ENCODE measurements at regions not wholly inside any gene's neighbourhood (a gene's known extent, or its start where the extent isn't known, plus 50 kb on each side); places are given as distances from the start of the nearest gene placed in this dataset.

GRCh38 chr14:97273540-97273939 is 476.4 kb downstream of the VRK1 start:
- DNase-seq = no peak

DNA sequence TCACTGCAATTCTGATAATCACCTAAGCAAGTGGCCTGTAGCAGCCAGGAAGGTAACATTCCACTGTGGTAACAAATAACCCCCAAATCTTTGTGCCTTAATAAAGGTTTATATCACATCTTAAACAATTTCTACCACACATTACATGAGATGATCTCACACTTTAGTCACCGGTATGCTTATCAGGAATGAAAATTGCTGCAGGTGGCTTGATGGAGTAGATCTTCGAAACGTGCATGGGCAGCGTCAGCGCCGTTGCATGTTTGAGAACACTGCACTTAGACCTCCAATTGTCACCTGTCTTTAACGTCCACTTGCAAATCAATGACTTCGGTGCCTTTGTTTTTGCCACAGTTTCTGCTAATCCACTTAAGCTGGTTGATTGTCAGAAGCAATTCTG is 477.4 kb downstream of the VRK1 start:
- no peak for DNase-seq

DNA sequence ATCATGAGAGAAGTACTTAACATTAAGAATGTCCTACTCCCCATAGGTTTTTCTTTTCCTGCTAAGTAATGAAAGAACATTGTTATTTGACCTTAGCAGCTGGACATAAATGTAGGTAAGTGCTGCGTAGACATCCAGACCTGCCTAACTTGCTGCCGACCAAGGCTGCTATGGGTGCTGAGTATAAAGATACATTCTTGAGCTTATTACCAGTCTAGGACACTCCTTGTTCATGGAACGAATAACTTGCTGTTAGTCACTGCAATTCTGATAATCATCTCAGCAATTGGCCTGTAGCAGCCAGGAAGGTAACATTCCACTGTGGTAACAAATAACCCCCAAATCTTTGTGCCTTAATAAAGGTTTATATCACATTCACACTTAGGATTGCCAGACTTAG is 478.1 kb downstream of the VRK1 start:
- no peak for DNase-seq

DNA sequence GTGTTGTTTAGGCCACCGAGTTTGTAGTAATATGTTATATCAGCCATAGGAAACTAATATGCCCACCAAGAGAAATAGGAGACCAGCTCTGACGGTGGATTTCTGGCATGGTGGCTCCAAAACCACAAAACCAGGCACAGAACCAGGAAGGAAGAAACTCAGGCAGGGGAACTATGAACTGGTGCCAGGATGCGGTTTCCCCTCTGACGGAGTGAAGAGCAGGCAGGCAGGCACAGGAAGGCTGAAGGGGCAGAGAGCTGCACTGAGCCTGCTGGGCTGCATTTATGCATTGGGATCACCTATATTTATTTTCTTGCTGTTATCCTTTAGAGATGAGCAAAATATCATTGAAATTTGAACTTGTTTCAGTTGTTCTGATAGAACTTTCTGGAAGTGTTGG is 479.4 kb downstream of the VRK1 start:
- DNase-seq = no peak

- no peak for DNase-seq
Observed at GRCh38 chr14:97277711-97278110, 480.5 kb downstream of the VRK1 start.

- no peak for DNase-seq
Observed at GRCh38 chr14:97280526-97280925, 483.3 kb downstream of the VRK1 start.

GRCh38 chr14:97281741-97282140 is 484.6 kb downstream of the VRK1 start:
- DNase-seq = no peak

GRCh38 chr14:97282210-97283004 is 485.2 kb downstream of the VRK1 start:
- no peak for DNase-seq

GRCh38 chr14:97283005-97283403 is 485.8 kb downstream of the VRK1 start:
- DNase-seq = peak; percentile 24

DNA sequence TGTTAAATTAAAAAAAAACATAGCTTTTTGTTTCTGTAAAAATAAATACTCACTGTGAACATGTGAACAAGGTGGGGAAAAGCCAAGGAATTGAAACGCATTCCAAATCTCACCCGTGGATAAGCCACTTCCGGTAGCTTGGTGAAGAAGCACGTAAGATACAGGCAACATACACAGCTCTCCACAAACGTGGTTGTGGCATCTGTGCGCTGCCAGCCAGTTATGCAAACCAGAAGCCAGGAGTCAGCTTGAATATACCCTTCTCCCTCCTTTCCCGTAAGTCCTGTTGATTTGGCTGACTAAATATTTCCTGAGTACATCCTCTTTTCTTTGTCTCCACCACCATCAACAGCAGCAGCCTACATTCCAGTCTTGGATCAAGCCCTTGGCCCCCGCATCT is 486.2 kb downstream of the VRK1 start:
- DNase-seq = no peak

GRCh38 chr14:97283841-97284240 is 486.7 kb downstream of the VRK1 start:
- DNase-seq = no peak

DNA sequence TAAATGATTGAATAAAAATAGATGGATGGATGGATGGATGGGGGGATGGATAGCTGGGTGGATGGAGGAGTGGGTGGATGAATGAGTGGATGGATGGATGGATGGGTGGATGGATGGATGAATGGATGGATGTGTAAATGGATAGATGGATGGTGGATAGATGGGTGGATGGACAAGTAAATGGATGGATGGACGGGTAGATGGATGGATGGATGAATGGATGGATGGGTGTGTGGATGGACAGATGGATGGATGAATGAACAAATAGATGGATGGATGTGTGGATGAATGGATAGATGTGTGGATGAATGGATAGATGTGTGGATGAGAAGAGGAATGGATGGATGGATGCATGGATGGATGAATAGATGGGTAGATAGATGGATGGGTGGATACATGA is 490.8 kb downstream of the VRK1 start:
- no peak for DNase-seq

DNA sequence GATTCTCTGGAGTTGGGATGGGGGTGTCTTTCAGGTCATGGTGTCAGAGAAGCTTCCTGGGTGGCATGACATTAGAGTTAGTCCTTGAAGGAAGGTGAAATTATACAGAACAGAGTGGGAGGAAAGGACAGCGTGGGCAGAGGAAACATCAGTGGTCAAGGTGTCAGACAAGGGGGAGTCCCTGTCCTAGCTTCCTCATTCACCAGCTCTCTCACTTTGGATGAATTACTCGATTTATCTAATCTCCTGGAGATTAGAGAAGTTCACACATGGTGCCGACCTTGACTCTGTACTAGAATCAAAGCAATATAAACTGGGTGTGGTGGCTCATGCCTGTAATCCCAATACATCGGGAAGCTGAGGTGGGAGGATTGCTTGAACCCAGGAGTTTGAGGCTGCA is 492.9 kb downstream of the VRK1 start:
- DNase-seq = no peak

- DNase-seq = no peak
Observed at GRCh38 chr14:97290977-97291376, 493.8 kb downstream of the VRK1 start.

DNA sequence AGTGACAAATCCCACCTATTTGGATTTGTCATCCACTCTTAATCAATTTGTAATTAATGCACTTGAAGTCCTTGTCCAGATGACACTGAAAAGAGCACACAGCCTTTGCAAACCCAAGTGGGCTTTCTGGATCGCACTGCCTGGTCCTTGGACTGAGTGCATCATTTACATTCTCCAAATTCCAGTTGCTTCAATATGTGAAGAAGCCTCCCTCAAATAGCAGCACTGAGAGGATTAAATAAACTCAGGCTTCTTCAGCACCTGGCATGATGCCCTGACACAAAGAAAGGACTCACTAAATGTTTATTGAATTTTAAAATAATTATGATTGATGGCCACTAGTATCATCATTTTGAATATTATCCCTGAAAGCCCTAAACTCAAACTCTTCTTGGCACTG is 496.5 kb downstream of the VRK1 start:
- no peak for DNase-seq

GRCh38 chr14:97295108-97295710 is 498.0 kb downstream of the VRK1 start:
- DNase-seq = no peak

GRCh38 chr14:97296176-97296575 is 499.0 kb downstream of the VRK1 start:
- no peak for DNase-seq

GRCh38 chr14:97297100-97297499 is 499.9 kb downstream of the VRK1 start:
- DNase-seq = no peak

- no peak for DNase-seq
Observed at GRCh38 chr14:97298331-97298730, 501.1 kb downstream of the VRK1 start.

DNA sequence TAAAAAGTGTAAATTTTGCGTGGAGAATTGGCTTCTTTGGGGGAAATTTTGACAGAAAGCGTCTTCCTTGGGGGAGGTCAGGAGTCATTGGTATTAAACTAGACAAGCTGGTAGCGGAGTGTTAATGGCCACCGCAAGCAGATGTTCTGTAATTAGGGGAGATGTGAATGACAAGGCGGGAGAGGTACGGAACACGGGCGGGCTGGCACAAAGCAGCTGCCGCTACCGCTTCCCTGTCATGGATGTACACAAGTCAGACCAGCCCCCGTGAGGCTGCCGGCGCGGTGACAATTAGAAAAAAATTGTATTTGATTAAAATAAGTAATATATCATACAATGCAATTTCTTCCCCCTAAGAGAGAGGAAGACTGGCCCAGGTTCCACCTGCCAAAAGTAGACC is 501.6 kb downstream of the VRK1 start:
- DNase-seq = no peak

GRCh38 chr14:97299661-97300060 is 502.5 kb downstream of the VRK1 start:
- no peak for DNase-seq

DNA sequence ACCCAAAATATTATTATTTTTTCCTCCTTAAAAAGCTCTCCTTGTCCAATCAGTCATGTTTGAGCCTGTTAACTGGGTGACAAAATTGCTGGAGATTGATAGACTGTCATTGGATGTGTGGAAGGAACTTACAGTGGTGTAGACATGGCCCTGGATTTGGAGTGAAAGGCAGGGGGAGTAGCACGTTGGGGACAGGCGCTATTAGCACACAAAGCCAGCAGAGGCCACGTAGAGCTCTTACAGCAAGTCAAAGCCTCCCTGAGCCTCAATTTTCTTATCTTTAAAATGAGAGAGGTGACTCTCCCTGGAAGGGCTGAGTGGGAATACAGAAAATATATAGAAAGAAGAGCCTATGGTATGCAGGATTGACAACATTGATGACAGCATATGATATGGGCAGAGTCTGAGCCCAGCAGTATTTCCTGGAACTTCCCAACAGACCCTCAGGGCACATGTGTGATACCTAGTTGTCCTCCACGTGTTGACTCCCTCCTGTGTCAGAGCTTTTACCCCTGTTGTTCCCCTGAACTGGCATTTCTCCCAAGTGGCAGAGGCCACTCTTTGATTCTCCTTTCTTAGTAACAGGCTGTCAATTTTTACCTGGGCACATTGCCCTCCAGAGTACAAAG is 504.9 kb downstream of the VRK1 start:
- no peak for DNase-seq

DNA sequence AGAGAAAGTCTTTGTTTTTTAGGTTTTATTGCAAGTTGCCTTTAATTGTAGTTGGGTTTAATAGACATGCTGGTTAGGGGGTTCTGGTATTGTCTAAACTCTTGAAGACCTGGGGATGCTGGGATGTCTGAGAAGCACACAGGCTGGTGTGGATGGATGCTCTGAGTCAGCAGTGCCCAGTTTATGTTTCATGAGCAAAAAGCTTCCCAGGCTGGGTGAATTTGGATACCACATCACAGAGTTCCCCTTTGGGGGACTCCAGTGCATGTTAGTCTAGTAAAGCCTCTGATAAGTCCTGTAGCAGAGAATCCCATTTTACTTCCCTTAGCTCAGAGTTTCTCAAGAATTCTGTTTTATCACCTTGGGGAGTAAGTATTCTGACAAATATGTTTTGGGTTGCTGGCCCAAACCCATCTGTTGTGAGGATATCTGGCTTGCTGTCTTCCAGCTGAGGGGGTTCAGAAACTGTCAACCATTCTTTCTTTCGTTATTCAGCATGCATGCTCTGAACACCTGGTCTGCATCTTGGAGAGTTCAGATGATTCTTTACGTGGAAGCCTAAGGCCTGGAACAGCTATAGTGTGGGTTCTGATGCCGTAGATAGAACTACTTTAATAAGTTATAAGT is 509.1 kb downstream of the VRK1 start:
- DNase-seq = no peak

- no peak for DNase-seq
Observed at GRCh38 chr14:97306760-97307246, 509.6 kb downstream of the VRK1 start.
